A549 (cell line): ENCODE measurements at regions not wholly inside any gene's neighbourhood (a gene's known extent, or its start where the extent isn't known, plus 50 kb on each side); places are given as distances from the start of the nearest gene placed in this dataset.

Experiments
- CBX8 ChIP-seq: fragments of 200-600 bp; sonication (generic); IDR thresholded peaks from 2 replicates; pipeline ENCODE4 v1.6.1; 2016
- CTCF ChIP-seq: fragments of >200 bp; sonication (Bioruptor Twin); formaldehyde crosslinking; IDR thresholded peaks from 3 replicates; pipeline ENCODE4 v1.5.1; 2016
- POLR2A ChIP-seq: IDR thresholded peaks from 2 replicates; pipeline ENCODE4 v1.6.1; 2012; ENCODE audit warnings: mild to moderate bottlenecking, low read length
- RCOR1 ChIP-seq: fragments of 150-350 bp; IDR thresholded peaks from 2 replicates; pipeline ENCODE4 v1.6.1; 2014; ENCODE audit warnings: antibody characterized with exemption, low read length, low read depth
- RNF2 ChIP-seq: fragments of 200-600 bp; sonication (generic); IDR thresholded peaks from 2 replicates; pipeline ENCODE4 v1.6.1; 2016; ENCODE audit warnings: low read depth, mild to moderate bottlenecking, antibody characterized with exemption, moderate library complexity, borderline replicate concordance
- TP53 ChIP-seq: fragments of 250-450 bp; sonication (Bioruptor Pico); IDR thresholded peaks from 2 replicates; pipeline ENCODE4 v1.5.0; 2021; ENCODE audit warnings: mild to moderate bottlenecking, moderate library complexity

GRCh38 chr1:229073251-229073650 lies 197.7 kb upstream of the RAB4A start:
- TF ChIP-seq CTCF: no peak
- no peak for TF ChIP-seq RCOR1
- TF ChIP-seq RNF2: no peak
- no peak for TF ChIP-seq POLR2A
- TF ChIP-seq CBX8: no peak
- TF ChIP-seq TP53 (CRISPR knock-in tag): no peak
